AG09319 (cell line): ENCODE measurements at regions not wholly inside any gene's neighbourhood (a gene's known extent, or its start where the extent isn't known, plus 50 kb on each side); places are given as distances from the start of the nearest gene placed in this dataset.

Source experiments
- DNase-seq: peaks from one replicate; pipeline ENCODE4 v3.0.0-alpha.2; 2010; ENCODE audit warnings: low read depth; ENCODE audit errors: extremely low read depth
- TF ChIP-seq, protein P1 (sequence below): IDR thresholded peaks from 2 replicates; pipeline ENCODE4 v1.5.1; 2011; ENCODE audit warnings: low read depth, mild to moderate bottlenecking, inconsistent platforms, low read length, moderate library complexity

- TF ChIP-seq, protein P1, sequence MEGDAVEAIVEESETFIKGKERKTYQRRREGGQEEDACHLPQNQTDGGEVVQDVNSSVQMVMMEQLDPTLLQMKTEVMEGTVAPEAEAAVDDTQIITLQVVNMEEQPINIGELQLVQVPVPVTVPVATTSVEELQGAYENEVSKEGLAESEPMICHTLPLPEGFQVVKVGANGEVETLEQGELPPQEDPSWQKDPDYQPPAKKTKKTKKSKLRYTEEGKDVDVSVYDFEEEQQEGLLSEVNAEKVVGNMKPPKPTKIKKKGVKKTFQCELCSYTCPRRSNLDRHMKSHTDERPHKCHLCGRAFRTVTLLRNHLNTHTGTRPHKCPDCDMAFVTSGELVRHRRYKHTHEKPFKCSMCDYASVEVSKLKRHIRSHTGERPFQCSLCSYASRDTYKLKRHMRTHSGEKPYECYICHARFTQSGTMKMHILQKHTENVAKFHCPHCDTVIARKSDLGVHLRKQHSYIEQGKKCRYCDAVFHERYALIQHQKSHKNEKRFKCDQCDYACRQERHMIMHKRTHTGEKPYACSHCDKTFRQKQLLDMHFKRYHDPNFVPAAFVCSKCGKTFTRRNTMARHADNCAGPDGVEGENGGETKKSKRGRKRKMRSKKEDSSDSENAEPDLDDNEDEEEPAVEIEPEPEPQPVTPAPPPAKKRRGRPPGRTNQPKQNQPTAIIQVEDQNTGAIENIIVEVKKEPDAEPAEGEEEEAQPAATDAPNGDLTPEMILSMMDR, result no peak
- DNase-seq, result no peak
These were observed 434.7 kb upstream of the SETBP1 start for GRCh38 chr18:44246001-44246400.

DNA sequence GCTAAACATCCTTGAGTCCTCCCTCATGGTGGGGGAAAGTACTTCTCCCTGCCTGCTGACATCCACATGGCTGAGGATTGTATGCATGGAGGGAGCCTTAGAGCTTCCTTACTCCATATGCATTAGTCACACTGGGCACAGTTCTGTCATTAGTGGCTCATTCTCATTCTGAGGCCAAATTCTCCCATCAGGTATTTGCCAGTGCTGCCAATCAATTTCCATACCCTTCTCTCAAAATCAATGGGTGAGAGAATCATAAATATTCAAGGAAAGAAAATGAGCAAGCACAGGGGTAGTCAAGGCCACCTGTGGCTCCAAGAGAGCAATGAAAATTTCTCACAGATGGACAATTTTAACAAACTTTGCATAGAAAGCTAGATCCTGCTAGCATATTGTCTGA is 422.6 kb upstream of the SETBP1 start:
- TF ChIP-seq, protein P1, result no peak
- no peak for DNase-seq

DNA sequence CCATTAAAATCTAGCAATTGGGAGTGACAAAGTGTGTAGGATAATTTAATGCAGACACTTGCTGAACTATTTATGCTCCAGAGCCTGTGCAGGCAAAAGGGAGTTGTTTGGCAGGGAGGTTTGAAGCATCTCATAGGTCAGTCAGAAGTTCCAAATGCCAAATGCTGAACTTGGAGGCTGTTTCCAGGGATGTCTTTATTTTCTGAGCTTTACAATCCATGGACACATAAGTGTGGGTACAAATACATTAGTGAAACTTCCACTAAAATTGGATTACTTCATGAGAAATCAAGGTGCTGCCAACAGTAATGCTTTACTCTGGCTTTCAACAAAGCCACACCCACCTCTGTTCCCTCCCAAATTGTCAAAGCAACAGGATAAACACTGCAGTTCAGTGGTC is 422.1 kb upstream of the SETBP1 start:
- TF ChIP-seq, protein P1, result no peak

DNA sequence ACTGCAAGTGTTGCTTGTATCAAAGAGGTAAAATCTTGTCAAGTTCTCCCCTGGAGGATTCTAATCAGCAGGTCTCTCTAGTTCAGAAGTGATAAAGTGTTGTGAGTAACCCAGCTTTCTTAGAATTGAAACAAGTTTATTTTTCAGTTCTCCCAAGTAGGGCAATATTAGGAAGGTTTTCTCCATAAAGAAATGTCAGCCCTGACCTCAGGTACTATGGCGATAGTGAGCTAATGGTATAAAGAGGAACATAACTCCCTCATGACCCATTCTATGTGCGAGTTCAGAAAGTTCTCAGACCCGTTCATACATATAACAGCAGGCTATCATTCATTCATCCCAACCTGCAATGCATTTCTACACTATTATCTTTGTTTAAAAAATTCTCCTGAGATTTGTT is 421.1 kb upstream of the SETBP1 start:
- TF ChIP-seq, protein P1, result no peak
- DNase-seq, result no peak

More for the DNA sequence above, 422.1 kb upstream of the SETBP1 start:
- no peak for DNase-seq

GRCh38 chr18:44265437-44265836 is 415.3 kb upstream of the SETBP1 start:
- TF ChIP-seq, protein P1, result no peak
- no peak for DNase-seq

GRCh38 chr18:44273298-44273697 is 407.4 kb upstream of the SETBP1 start:
- TF ChIP-seq, protein P1, result no peak
- no peak for DNase-seq

- DNase-seq, result no peak
- TF ChIP-seq, protein P1, result no peak
These were observed 400.2 kb upstream of the SETBP1 start for GRCh38 chr18:44280479-44280878.
